PC-3 (cell line): ENCODE measurements at regions not wholly inside any gene's neighbourhood (a gene's known extent, or its start where the extent isn't known, plus 50 kb on each side); places are given as distances from the start of the nearest gene placed in this dataset.

Source experiments
- ATAC-seq: fragments of 200-7000 bp; cut with Tn5 transposase; 2 replicates; pipeline ENCODE4 v1.9.1; 2020; ENCODE audit warnings: mild to moderate bottlenecking, moderate library complexity
- BruUV-seq: library from RNA; stranded (reverse); fragments of 400-500 nt; replicated peaks from 2 replicates; lab custom pipeline; 2021; lab: Mats Ljungman, UMichigan
- CTCF ChIA-PET: fragments of 300-600 bp; sonication (Branson Sonifier 250); formaldehyde crosslinking; loops from one replicate; lab custom pipeline; 2022; ENCODE audit warnings: antibody characterized with exemption; lab: Charles Lee
- POLR2A ChIA-PET: fragments of 300-600 bp; sonication (Branson Sonifier 250); formaldehyde crosslinking; loops from one replicate; lab custom pipeline; 2022; ENCODE audit warnings: antibody characterized with exemption; ENCODE audit not compliant: unreplicated experiment; lab: Charles Lee
- DNase-seq: peaks from one replicate; pipeline ENCODE4 v3.0.0-alpha.2; 2015
- H2AFZ ChIP-seq: fragments of 300-600 bp; sonication (generic); 2 replicates; pipeline ENCODE4 v1.6.0; 2016; ENCODE audit warnings: antibody characterized with exemption, low read length
- H3F3A ChIP-seq: fragments of 300-600 bp; sonication (generic); one replicate; pipeline ENCODE4 v1.6.0; 2017; ENCODE audit warnings: antibody characterized with exemption, low read length, control low read depth, mild to moderate bottlenecking; ENCODE audit not compliant: unreplicated experiment
- H3K27ac ChIP-seq: fragments of 300-600 bp; sonication (generic); 2 replicates; pipeline ENCODE4 v1.5.1; 2016; ENCODE audit warnings: mild to moderate bottlenecking, low read length
- H3K27me3 ChIP-seq: fragments of 300-600 bp; sonication (generic); 2 replicates; pipeline ENCODE4 v1.6.1; 2016; ENCODE audit warnings: low read length, mixed read lengths
- H3K36me3 ChIP-seq: fragments of 300-600 bp; sonication (generic); 2 replicates; pipeline ENCODE4 v1.6.1; 2016; ENCODE audit warnings: low read depth, mixed run types, low read length, mixed read lengths
- H3K4me1 ChIP-seq: fragments of 300-600 bp; sonication (generic); 2 replicates; pipeline ENCODE4 v1.5.1; 2016; ENCODE audit warnings: low read length; ENCODE audit not compliant: insufficient read depth
- H3K4me2 ChIP-seq: fragments of 300-600 bp; sonication (generic); 2 replicates; pipeline ENCODE4 v1.6.0; 2016; ENCODE audit warnings: low read length
- H3K4me3 ChIP-seq: fragments of 300-600 bp; sonication (generic); 2 replicates; pipeline ENCODE4 v1.5.1; 2016; ENCODE audit warnings: mild to moderate bottlenecking, low read length, mixed read lengths
- H3K79me2 ChIP-seq: fragments of 300-600 bp; sonication (generic); 2 replicates; pipeline ENCODE4 v1.6.1; 2017; ENCODE audit warnings: low read length, mixed read lengths
- H3K9ac ChIP-seq: fragments of 300-600 bp; sonication (generic); 2 replicates; pipeline ENCODE4 v1.6.0; 2016; ENCODE audit warnings: mild to moderate bottlenecking, low read length
- H3K9me2 ChIP-seq: fragments of 300-600 bp; sonication (generic); replicated peaks from 2 replicates; pipeline ENCODE4 v1.6.1; 2016; ENCODE audit warnings: mixed run types, low read length, mixed read lengths
- H3K9me3 ChIP-seq: fragments of 300-600 bp; sonication (generic); 2 replicates; pipeline ENCODE4 v1.6.1; 2016; ENCODE audit warnings: low read length, mixed read lengths
- H4K20me1 ChIP-seq: fragments of 300-600 bp; sonication (generic); 2 replicates; pipeline ENCODE4 v1.6.1; 2016; ENCODE audit warnings: low read length, mixed read lengths
- EZH2 ChIP-seq: fragments of 300-600 bp; sonication (generic); IDR thresholded peaks from one replicate; pipeline ENCODE4 v1.6.1; 2017; ENCODE audit warnings: antibody characterized with exemption, mild to moderate bottlenecking, low read length; ENCODE audit not compliant: unreplicated experiment
- EZH2phosphoT487 ChIP-seq: fragments of 300-600 bp; sonication (generic); IDR thresholded peaks from 2 replicates; pipeline ENCODE4 v1.6.1; 2018; ENCODE audit warnings: mild to moderate bottlenecking, antibody characterized with exemption, low read length, borderline replicate concordance
- intact Hi-C: fragments of 100-400 bp; cut with micrococcal nuclease; formaldehyde crosslinking; loops from 2 replicates; pipeline ENCODE4 v1.9.0; 2023
- TF ChIP-seq, protein P1 (sequence below): fragments of 300-600 bp; sonication (generic); conservative IDR thresholded peaks from 2 replicates; pipeline ENCODE4 v1.5.1; 2017; ENCODE audit warnings: antibody characterized with exemption, low read depth, mild to moderate bottlenecking, low read length

DNA sequence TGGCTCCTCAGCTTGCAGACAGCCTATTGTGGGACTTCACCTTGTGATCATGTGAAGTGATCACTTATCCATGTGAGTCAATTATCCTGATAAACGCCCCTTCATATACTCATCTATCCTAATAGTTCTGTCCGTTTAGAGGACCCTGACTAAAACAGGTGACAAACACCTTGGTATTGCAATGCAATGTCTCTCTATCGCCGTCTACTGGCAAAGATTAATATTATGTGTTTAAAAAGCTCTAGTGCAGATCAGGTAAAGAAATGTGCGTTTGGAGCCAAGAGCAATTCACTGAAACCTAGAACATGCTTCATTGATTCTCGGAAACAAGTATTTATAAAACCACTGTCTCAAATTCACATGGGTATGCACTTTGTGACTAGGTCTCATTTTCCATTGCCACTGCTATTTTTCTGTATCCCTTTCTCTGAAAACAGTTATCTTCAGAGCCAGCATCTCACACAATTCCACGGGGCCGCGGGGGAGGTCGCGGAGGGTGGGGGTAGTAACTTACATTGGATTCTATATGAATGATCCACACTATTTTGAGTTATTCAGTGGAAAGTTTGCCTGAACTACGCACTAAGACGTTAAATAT lies 554.6 kb upstream of the NCAM2 start:
- no TSS peak for BruUV-seq
- CTCF ChIA-PET, result no interaction called here
- no peaks in the 10 kb centered on the region for H3K4me1 ChIP-seq
- no peak overlapping the region for H3K4me3 ChIP-seq
- intact Hi-C loops, result no loop called here
- H3K27ac ChIP-seq, result no peak overlapping the region
- DNase-seq (peak; percentile 61), ATAC-seq (no peak)
- H3K27me3 ChIP-seq, result no peaks in the 10 kb centered on the region
- no peak overlapping the region for H3K9ac ChIP-seq
- H3K79me2 ChIP-seq, result no peaks in the 10 kb centered on the region
- H2AFZ ChIP-seq, result no peak overlapping the region
- no peaks in the 10 kb centered on the region for H3K9me3 ChIP-seq
- H4K20me1 ChIP-seq, result no peaks in the 10 kb centered on the region
- no peak overlapping the region for H3K4me2 ChIP-seq
- TF ChIP-seq, protein P1, sequence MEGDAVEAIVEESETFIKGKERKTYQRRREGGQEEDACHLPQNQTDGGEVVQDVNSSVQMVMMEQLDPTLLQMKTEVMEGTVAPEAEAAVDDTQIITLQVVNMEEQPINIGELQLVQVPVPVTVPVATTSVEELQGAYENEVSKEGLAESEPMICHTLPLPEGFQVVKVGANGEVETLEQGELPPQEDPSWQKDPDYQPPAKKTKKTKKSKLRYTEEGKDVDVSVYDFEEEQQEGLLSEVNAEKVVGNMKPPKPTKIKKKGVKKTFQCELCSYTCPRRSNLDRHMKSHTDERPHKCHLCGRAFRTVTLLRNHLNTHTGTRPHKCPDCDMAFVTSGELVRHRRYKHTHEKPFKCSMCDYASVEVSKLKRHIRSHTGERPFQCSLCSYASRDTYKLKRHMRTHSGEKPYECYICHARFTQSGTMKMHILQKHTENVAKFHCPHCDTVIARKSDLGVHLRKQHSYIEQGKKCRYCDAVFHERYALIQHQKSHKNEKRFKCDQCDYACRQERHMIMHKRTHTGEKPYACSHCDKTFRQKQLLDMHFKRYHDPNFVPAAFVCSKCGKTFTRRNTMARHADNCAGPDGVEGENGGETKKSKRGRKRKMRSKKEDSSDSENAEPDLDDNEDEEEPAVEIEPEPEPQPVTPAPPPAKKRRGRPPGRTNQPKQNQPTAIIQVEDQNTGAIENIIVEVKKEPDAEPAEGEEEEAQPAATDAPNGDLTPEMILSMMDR, result peak; percentile 81
- no peak for TF ChIP-seq EZH2phosphoT487
- no peaks in the 10 kb centered on the region for H3K36me3 ChIP-seq
- H3F3A ChIP-seq, result no peaks in the 10 kb centered on the region
- H3K9me2 ChIP-seq, result no peaks in the 10 kb centered on the region
- POLR2A ChIA-PET, result no interaction called here

DNA sequence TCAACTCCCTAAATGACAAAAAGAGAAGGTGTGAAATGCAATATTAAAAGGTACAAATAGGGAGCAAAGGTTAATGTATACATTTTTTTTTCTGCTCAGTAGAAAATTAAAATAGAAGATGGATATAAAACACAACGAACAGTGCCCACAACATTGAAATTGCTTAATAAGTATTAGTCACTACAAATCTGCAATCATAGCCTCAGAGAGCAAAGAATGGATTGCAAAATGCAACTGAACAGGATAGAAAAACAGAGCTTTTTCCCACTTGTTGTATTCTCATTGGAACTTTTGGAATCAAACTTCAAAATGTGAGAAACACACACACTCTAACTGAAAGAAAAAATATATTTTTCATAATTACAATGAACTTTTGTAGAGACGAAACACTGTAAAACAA lies 552.2 kb upstream of the NCAM2 start:
- H3K4me3 ChIP-seq, result no peak overlapping the region
- ATAC-seq, result no peak
- no peaks in the 10 kb centered on the region for H3K9me2 ChIP-seq
- CTCF ChIA-PET, result no interaction called here
- no peaks in the 10 kb centered on the region for H3K79me2 ChIP-seq
- no peaks in the 10 kb centered on the region for H3K36me3 ChIP-seq
- no peaks in the 10 kb centered on the region for H3K27me3 ChIP-seq
- no peak overlapping the region for H3K27ac ChIP-seq
- no peaks in the 10 kb centered on the region for H4K20me1 ChIP-seq
- intact Hi-C loops, result no loop called here
- no peak for DNase-seq
- H3F3A ChIP-seq, result no peaks in the 10 kb centered on the region
- H3K9me3 ChIP-seq, result no peaks in the 10 kb centered on the region
- no peak overlapping the region for H3K9ac ChIP-seq
- POLR2A ChIA-PET, result no interaction called here
- TF ChIP-seq, protein P1, result no peak
- TF ChIP-seq EZH2phosphoT487 (no peak), EZH2 (no peak)
- no peak overlapping the region for H3K4me2 ChIP-seq
- H3K4me1 ChIP-seq, result peaks cover 4% of the 10 kb centered on the region; the same call in 1 of the 2 replicates
- BruUV-seq, result no TSS peak
- H2AFZ ChIP-seq, result no peak overlapping the region

DNA sequence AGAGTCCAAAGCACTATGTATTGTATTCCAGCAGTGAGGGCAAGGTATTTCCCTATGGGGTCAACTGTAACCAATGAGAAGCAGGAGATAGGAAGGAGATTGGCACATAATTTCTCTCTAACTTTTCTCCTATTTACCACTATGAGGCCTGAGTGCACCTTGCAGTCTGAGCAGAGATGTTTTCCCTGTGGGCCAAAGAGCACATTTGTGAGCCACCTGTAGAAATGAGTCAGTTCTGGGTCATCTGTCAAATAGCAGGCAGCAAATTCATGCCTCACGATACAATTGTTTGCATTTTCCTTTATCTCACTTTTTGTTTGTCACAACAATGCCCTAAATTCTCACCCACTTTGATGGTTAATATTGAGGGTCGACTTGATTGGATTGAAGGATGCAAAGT lies 547.2 kb upstream of the NCAM2 start:
- H3K4me3 ChIP-seq, result no peak overlapping the region
- H3K9ac ChIP-seq, result no peak overlapping the region
- POLR2A ChIA-PET, result no interaction called here
- H3K9me3 ChIP-seq, result no peaks in the 10 kb centered on the region
- H3K27me3 ChIP-seq, result no peaks in the 10 kb centered on the region
- TF ChIP-seq EZH2phosphoT487, result no peak
- no peak for TF ChIP-seq EZH2
- TF ChIP-seq, protein P1, result no peak
- H3K27ac ChIP-seq, result no peak overlapping the region
- peak; percentile 100 for ATAC-seq
- peaks cover 10% of the 10 kb centered on the region; the same call in 1 of the 2 replicates for H3K4me1 ChIP-seq
- BruUV-seq, result no TSS peak
- H3K4me2 ChIP-seq, result no peak overlapping the region
- intact Hi-C loops, result loop anchor here (2.0 kb wide), 2 partner anchors 198 to 432 kb away; no protein-coding TSS in a partner anchor
- CTCF ChIA-PET, result no interaction called here
- H4K20me1 ChIP-seq, result no peaks in the 10 kb centered on the region
- H3K36me3 ChIP-seq, result no peaks in the 10 kb centered on the region
- H3F3A ChIP-seq, result no peaks in the 10 kb centered on the region
- H3K9me2 ChIP-seq, result no peaks in the 10 kb centered on the region
- DNase-seq, result peak; percentile 81
- H3K79me2 ChIP-seq, result no peaks in the 10 kb centered on the region
- no peak overlapping the region for H2AFZ ChIP-seq
